ENCODE measurements at regions not wholly inside any gene's neighbourhood (a gene's known extent, or its start where the extent isn't known, plus 50 kb on each side); places are given as distances from the start of the nearest gene placed in this dataset.

GRCh38 chr3:66144568-66145407 is 76.0 kb upstream of the SLC25A26 start (continued):
- TF ChIP-seq ZBTB4 (CRISPR knock-in tag; IDR thresholded peaks at IDR 0.05) (no peak), ASH2L (IDR thresholded peaks at IDR 0.05; ENCODE audit: borderline replicate concordance, low read depth) (no peak), IKZF2 (IDR thresholded peaks at IDR 0.05) (no peak), SREBF1 (IDR thresholded peaks at IDR 0.05; ENCODE audit: low read length) (no peak), SMC3 (IDR thresholded peaks at IDR 0.05; ENCODE audit: borderline replicate concordance, low read length) (no peak), IRF4 (IDR thresholded peaks at IDR 0.05; ENCODE audit: low read depth, low read length) (no peak)

DNA sequence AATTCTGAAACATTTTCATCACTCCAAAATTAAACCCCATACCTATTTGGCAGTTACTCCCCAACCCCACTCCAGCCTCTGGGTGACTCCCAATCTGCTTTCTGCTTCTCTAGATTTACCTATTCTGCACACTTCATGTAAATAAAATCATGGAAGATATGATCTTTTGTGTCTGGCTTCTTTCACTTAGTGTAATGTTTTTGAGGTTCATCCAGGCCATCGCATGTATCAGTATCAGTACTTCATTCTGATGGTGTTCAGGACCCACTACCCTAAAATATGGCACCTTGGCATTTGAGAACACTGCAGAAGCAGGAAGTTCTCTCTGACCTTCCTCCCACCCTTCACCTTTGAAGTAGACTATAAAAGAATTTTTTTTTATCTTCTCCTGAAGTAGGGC is 78.7 kb upstream of the SLC25A26 start:
- Histone ChIP-seq H3K27ac (ENCODE audit: control insufficient read depth, insufficient read depth) (no peak overlapping the region), H2AFZ (ENCODE audit: control insufficient read depth, low read depth, low read length) (no peak overlapping the region), H3K4me2 (ENCODE audit: control insufficient read depth, insufficient read depth) (no peak overlapping the region), H3K9ac (ENCODE audit: control insufficient read depth, insufficient read depth, low read length) (no peak overlapping the region), H3K9me3 (replicated peaks; ENCODE audit: control insufficient read depth, insufficient read depth, low read length) (no peaks in the 10 kb centered on the region), H3K27me3 (replicated peaks in 1 of 2; ENCODE audit: control insufficient read depth in 2 of 2, insufficient read depth in 2 of 2, low read length in 1 of 2) (peaks cover 0 to 3% of the 10 kb centered on the region in 2 experiments; a peak in 1 of 4 replicates), H3K4me3 (no peak overlapping the region), H4K20me1 (ENCODE audit: control insufficient read depth, insufficient read depth) (no peaks in the 10 kb centered on the region), H3K36me3 (ENCODE audit: control insufficient read depth in 2 of 2, insufficient read depth in 2 of 2, low read length in 1 of 2) (no peaks in the 10 kb centered on the region), H3K79me2 (ENCODE audit: control insufficient read depth, insufficient read depth, low read length) (no peaks in the 10 kb centered on the region), H3K4me1 (ENCODE audit: control insufficient read depth, insufficient read depth, low read length) (no peaks in the 10 kb centered on the region)
- POLR2A ChIA-PET = no interaction called here
- RAD21 ChIA-PET (ENCODE audit: unreplicated experiment) = no interaction called here
- CTCF ChIA-PET = no interaction called here
- in situ Hi-C loops (cut with MboI) (no loop called here), intact Hi-C loops (cut with micrococcal nuclease; ENCODE audit: unreplicated experiment) (no loop called here)
- FAIRE-seq = no peak
- BruUV-seq (replicated peaks) = no TSS peak
- SMC1A ChIA-PET (ENCODE audit: uncharacterized antibody, unreplicated experiment) = no interaction called here
- WGBS (ENCODE audit: insufficient coverage, insufficient replicate concordance, low lambda C conversion rate, missing lambda C conversion rate) = 0% methylated on average over 1 of the region's 1 CpG
- no peak for DNase-seq (ENCODE audit: low read depth, low spot score)
- ATAC-seq = no peak
- TF ChIP-seq ZSCAN29 (IDR thresholded peaks at IDR 0.05) (no peak), GATAD2B (conservative IDR thresholded peaks at IDR 0.05; ENCODE audit: low read depth) (no peak), ZBTB33 (IDR thresholded peaks at IDR 0.05) (no peak), EP300 (IDR thresholded peaks at IDR 0.05; ENCODE audit: borderline replicate concordance in 1 of 2, control insufficient read depth in 1 of 2, low read depth in 2 of 2, low read length in 2 of 2) (no peak), IKZF2 (IDR thresholded peaks at IDR 0.05) (no peak), PAX8 (IDR thresholded peaks at IDR 0.05) (no peak), RELA (IDR thresholded peaks at IDR 0.05; ENCODE audit: borderline replicate concordance, partially characterized antibody) (no peak), ASH2L (IDR thresholded peaks at IDR 0.05; ENCODE audit: borderline replicate concordance, low read depth) (no peak), TAF1 (IDR thresholded peaks at IDR 0.05; ENCODE audit: borderline replicate concordance, low read depth, low read length) (no peak), POLR2AphosphoS2 (IDR thresholded peaks at IDR 0.05; ENCODE audit: low read depth, low read length) (no peak), BCL11A (IDR thresholded peaks at IDR 0.05; ENCODE audit: low read depth, low read length) (no peak)

Data from GM12878 (cell line).